ENCODE measurements at regions not wholly inside any gene's neighbourhood (a gene's known extent, or its start where the extent isn't known, plus 50 kb on each side); places are given as distances from the start of the nearest gene placed in this dataset.

- TF ChIP-seq, protein P1, sequence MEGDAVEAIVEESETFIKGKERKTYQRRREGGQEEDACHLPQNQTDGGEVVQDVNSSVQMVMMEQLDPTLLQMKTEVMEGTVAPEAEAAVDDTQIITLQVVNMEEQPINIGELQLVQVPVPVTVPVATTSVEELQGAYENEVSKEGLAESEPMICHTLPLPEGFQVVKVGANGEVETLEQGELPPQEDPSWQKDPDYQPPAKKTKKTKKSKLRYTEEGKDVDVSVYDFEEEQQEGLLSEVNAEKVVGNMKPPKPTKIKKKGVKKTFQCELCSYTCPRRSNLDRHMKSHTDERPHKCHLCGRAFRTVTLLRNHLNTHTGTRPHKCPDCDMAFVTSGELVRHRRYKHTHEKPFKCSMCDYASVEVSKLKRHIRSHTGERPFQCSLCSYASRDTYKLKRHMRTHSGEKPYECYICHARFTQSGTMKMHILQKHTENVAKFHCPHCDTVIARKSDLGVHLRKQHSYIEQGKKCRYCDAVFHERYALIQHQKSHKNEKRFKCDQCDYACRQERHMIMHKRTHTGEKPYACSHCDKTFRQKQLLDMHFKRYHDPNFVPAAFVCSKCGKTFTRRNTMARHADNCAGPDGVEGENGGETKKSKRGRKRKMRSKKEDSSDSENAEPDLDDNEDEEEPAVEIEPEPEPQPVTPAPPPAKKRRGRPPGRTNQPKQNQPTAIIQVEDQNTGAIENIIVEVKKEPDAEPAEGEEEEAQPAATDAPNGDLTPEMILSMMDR (conservative IDR thresholded peaks at IDR 0.05; ENCODE audit: low read depth, low read length), result no peak
- TF ChIP-seq EZH2 (IDR thresholded peaks at IDR 0.05; ENCODE audit: borderline replicate concordance, low read depth, low read length, poor library complexity, severe bottlenecking), result no peak
These were observed 333.3 kb upstream of the ACVR2A start for GRCh38 chr2:147511491-147511948.
